HG03460 (cell line): ENCODE measurements at regions not wholly inside any gene's neighbourhood (a gene's known extent, or its start where the extent isn't known, plus 50 kb on each side); places are given as distances from the start of the nearest gene placed in this dataset.
"Not testable (repeated sequence)": the region's sequence is repeated elsewhere in the genome, so short reads cannot be mapped to it uniquely, and the experiment has no call there.

Experiments used
- ATAC-seq: cut with Tn5 transposase; IDR thresholded peaks from one replicate; pipeline ENCODE4 v1.9.1; 2021; ENCODE audit not compliant: unreplicated experiment

DNA sequence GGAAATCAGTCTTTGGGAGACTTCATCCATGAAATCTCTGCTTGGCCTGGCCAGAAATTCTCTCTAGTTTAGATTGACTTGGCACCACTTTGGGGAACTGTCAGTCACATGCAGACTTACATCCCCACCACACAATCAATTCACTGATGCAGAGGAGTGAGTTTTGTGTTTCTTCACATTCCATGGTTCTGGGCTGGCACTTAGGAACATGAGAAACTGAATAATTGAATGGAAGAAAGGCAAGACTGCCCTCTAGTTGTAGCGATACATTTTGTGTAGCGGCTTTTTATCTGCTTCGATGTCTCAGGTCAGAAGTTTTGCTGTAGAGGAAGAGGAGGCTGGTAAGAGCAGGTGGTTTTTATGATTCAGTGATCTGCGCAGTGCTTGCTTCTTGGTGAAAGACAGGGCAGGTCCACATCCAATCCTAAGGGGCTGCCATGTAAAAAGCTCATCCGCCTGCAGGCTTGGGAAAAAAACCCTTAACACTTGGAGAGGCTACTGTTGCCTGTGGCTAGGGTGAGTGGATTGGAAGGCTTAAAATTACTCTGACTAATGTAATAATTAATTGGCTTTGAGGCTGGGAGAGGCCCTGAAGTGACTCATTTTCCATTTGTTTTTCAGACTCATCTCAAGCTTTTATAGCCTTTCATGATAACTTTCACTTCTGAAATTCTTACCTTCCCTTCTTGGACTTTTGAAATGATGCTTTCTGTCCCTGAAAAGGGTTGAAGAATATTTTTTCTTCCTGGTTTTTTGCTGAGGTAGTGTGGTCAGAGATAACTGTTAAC, 75.4 kb upstream of the LPCAT1 start:
- not testable (repeated sequence) for ATAC-seq

DNA sequence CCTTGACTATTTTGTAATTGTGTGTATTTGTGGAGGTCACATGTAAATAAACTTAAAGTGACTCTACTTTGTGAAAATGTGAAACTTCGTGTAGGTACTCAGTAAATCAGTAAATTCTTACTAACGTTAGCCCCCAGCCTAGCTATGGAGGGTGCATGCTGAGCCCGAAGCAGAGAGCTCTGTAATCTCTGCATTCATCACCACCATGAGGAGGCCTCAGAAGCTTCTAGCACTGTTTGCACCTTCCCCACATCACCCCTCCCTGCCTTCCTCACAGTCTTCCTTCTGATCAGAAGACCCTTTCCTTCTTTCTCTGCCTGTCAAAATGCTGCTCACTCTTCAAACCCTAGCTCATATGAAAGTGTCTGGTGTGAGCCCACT, 73.3 kb upstream of the LPCAT1 start:
- not testable (repeated sequence) for ATAC-seq

DNA sequence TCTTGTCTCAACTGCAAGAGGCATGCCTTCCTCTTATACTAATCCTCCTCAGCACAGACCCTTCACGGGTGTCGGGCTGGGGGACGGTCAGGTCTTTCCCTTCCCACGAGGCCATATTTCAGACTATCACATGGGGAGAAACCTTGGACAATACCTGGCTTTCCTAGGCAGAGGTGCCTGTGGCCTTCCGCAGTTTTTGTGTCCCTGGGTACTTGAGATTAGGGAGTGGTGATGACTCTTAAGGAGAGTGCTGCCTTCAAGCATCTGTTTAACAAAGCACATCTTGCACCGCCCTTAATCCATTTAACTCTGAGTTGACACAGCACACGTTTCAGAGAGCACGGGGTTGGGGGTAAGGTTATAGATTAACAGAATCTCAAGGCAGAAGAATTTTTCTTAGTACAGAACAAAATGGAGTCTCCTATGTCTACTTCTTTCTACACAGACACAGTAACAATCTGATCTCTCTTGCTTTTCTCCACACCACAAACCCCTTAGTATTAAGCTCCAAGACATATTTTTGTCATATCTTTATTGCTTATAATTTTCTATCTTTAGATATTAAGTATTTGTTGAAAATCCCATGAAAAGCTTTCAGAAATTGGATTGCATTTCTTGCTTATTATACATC, 72.8 kb upstream of the LPCAT1 start:
- ATAC-seq: not testable (repeated sequence)

DNA sequence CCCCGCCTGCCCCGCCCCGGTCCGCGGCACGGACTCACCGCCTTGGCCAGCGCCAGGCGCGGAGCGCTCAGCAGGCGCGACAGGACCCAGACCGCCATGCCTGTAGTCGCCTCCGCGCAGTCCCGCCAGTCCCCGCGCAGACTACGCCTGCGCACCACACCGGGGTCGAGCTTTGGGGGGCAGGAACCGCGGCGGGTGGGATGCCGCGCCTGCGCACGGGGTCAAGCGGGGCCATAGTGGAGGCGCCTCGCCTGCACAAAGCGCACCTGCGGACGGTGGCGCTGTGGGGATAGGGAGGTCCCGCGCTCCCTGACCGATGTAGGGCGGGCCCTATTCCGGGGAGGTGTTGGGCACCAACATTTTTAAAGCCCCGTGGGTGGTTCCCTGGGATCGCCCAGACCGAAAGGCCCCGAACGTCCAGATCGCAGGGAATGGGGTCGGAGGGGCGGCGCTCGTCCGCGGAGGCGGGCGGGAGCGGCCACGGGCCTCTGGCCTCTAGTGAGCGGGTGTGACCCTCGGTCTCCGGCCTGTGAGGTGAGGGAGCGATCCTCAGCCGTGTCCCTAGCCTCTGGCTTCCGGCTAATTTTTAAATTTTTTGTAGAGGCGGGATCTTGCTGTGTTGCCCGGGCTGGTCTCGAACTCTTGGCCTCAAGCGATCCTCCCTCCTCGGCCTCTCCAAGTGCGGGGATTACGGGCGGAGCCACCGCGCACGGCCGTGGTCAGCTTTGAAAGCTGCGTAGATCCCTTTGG, 70.8 kb upstream of the LPCAT1 start:
- ATAC-seq: peak; percentile 92

DNA sequence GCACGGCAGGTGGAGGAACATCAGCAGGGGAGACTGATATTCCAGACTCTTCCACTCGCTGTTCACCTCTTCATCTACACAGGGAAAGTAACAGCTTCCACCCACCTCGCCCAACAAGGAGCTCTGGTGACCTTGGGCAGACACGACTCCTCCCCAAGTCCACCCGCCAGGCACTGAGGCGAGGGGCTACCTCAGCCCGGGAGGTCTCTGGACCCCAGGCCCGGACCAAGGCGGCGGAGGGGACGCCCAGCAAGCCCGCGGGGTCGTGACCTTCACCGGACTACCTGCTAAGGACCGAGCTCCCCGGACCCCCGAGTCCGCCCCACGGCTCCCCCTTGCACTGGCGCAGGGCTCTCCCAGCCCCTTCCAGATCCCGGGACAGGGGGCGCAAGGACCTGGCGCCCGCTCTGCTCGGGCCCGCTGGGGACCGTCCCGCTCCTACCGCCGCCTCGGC, 70.2 kb upstream of the LPCAT1 start:
- peak; percentile 6 for ATAC-seq

DNA sequence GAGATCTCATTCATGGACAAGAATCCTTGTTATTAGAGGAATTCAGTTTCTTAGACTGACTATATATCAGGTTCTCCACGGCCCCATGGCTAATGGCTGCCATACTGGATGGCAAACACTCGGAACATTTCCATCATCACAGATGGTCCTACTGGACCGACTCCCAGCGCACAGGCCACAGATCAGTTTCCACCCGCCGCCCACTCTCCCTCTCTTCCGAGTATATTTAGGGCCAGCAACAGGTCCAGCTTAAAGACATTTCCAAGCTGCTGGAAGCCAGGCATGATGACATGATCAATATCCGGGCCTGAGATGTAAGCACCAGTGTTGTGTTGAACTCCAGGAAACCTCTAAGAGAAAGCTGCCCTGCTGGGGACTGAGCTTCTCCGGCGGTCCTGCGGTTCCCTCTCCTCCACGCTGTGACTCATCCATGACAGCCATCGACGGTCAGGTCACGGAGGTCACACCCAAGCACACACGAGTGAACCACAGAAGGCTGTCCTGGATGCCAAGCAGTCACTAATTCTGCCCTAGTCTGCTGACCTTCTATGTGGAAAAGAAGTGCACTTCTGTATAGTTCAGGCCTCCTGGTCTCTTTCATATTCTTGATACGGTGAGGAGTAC, 64.4 kb upstream of the LPCAT1 start:
- not testable (repeated sequence) for ATAC-seq

DNA sequence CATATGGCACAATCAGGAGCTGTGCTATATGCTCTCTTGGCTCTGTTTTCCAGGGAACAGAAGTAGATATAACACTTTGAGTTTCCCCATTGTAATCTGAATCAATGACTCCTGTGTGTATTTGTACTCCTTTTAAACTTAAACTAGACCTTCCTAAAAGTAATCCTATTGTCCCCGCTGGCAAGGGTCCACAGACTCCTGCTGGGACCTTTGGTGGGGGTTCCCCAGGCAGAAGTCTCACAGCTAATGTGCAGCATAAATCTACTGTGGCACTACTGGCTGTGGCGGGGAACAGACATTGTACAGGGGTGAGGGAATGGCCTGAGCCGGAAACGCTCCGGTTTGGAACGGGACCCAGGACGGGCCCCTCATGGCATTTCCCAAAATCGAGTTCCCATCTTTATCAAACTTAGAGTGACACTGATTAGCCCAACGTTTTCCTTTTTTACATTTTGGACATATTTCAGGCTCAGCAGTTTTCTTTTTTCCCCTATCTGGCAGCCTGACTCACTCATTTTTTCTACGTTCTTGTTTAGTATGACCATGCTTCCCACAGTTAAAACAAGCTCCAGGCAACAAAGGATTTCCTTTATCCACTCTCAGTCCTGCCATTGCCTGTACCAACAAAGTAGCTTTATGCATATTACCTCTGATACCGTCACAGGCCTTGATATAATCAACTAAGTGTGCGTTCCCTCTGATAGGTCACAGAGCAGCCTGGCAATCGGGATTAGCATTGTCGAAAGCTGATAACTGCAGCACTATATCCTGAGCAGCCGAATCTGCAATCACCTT, 59.5 kb upstream of the LPCAT1 start:
- not testable (repeated sequence) for ATAC-seq

DNA sequence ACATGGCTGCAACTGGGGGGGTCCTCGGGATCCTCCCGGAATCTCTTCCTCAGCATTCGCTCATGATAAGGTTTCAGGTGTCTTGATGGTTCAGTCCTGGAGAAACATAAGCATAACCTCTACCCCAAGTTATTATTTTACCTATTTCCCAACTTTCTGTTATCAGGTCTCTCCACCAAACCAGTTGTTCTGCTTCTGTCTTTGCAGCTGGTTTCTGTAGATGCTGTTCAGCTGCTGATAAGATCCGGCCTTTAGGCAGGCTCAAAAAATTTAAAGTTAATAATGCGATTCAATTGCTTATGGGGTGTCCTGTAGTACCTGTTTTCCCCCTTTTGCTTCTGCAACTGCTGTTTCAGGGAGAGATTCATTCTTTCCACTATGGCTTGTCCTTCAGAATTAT, 55.6 kb upstream of the LPCAT1 start:
- ATAC-seq: not testable (repeated sequence)

DNA sequence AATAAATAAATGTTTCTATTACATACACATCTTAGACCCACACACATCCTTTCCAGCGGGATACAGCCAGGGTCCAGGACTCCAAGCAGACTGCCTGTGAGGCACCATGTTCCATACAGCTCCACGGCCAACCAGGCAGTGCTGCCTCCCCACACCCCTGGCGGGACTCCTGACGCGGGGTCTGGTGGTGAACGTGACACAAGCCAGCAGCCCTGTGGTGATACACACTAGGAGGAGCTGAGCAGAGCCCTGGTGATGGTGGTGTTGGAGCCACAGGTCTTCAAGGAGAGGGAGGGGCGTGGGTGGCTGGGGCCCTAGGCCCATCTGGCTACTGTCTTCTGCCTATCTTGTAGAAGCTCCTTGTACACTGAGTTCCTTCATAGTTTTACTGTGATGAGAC, 53.1 kb upstream of the LPCAT1 start:
- ATAC-seq: not testable (repeated sequence)

DNA sequence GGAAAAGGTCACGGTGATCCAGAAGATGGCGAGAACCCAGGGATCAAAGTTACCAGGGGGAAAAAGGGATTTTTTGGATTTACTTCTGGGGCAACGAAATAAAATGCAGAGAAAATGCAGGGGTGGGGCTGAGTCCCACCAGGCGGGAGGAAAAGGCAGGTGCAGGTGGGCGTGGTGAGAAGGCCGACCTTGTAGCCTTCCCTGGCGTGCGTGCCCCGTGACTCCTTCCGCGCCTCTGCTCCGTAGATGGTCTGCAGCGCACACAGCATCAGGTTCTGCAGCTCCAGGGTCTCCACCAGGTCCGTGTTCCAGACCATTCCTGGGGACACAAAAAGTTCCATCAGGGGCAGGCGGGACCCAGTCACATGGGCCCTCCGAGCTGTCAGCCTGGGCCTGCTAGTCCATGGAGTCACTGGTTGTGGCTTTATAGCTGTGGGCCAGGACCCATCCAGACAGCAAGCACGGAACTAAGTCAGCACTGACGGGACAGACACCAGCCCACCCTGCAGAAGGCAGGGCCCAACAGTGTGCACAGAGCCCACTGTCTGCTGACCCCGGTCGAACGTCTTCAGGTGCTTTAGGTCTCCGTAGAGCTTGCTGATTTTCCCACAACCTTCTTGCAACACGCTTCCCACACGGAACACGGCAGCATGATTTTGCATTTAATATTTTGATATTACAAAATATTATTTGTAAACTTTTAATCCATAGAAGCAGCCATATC, 52.4 kb upstream of the LPCAT1 start:
- ATAC-seq: not testable (repeated sequence)

DNA sequence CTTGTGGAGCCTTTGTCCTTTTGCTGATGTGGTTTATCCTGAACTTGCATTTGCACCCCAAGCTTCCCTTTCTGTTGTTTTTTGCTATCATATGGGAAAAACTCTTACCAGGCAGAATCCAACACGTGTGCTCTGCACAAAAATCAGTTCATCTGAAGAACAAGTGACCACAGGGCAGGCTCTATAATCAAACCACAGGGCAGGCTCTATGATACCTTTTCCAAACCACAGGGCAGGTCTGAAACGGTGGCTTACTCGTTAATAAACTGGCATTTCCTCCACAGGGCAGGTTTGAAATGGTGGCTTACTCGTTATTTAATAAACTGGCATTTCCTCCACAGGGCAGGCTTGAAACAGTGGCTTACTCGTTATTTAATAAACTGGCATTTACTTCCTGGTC, 51.7 kb upstream of the LPCAT1 start:
- not testable (repeated sequence) for ATAC-seq

DNA sequence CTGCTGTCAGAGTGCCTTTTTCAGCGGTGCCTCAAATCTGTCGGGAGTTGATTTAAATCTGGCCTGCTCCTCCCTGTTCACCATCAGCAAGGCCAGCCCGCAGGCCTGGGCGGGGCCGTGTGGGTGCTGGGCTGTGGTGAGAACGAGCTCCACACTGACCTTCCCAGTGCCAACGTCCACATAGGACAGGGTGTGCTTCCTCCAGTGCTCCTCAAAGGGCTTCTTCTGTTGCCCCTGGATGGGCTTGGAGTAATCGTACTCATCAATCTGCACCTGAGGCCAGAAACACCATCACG, 50.2 kb upstream of the LPCAT1 start:
- not testable (repeated sequence) for ATAC-seq

DNA sequence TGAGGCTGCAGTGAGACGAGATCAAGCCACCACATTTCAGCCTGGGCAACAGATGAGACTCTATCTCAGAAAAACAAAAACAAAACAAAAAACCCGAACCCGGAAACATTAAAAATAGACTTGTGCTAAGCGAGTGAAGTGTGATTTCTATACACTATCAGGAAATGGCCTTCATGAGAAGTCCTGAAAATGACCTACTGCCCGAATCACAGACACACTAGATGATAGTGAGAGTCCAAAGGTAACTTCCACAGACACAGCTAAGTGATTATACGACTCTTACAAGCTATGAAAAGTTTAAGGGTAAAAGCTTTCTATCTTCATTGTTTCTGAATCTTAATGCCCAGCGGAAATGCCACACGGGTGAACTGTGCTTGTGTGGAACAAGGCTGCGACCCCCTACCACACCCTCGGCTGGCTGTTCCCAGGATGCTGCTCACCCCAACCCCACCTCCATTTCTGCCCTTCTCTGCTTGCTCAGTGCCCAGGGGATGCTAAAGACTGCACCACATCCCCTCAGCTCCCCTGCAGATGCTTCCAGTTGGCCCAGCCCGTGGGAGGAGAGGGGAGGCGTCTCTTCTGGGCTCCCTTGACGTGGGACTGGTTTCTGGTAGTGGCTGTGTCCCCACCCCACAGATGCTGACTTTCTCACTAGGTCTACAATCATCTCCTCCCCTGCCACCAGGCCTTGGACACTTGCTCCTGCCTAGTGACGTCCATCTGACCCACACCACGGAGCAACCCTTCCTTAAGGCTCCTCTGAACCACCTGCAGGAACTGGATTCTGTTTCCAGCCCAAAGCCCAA, 49.7 kb upstream of the LPCAT1 start:
- ATAC-seq: not testable (repeated sequence)
